Ishikawa (cell line): ENCODE measurements at regions not wholly inside any gene's neighbourhood (a gene's known extent, or its start where the extent isn't known, plus 50 kb on each side); places are given as distances from the start of the nearest gene placed in this dataset.

Experiments used
- CEBPB ChIP-seq: IDR thresholded peaks from 2 replicates; pipeline ENCODE4 v1.6.1; 2012
- EP300 ChIP-seq: IDR thresholded peaks from 2 replicates; pipeline ENCODE4 v1.6.1; 2012; ENCODE audit warnings: borderline replicate concordance
- FOXM1 ChIP-seq: IDR thresholded peaks from 2 replicates; pipeline ENCODE4 v1.6.1; 2012; ENCODE audit warnings: low read depth, borderline replicate concordance

GRCh38 chr4:160604541-160604940 is 1501.7 kb downstream of the RAPGEF2 start:
- TF ChIP-seq EP300 (no peak), FOXM1 (no peak), CEBPB (no peak)
